ENCODE measurements at regions not wholly inside any gene's neighbourhood (a gene's known extent, or its start where the extent isn't known, plus 50 kb on each side); places are given as distances from the start of the nearest gene placed in this dataset.

DNA sequence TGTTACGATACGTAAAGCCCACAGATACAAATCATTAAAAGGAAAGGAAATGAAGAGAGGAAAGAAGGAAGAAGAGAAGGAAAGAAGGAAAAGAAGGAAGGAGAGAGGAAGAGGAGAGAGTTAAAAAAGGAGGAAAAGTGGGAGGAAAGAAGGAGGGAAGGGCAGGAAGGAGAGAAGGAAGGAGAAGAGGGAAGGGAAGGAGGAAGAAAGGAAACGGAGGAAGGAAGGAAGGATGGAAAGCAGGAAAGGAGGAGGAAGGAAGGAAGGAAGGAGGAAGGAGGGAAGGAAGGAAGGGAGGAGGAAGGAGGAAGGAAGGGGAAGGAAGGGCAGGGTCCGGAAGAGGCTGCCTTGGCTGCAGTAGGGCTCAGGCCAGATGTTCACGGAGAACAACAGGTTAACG is 95.2 kb downstream of the ENGASE start:
- no peak overlapping the region for H3K4me3 ChIP-seq
- TF ChIP-seq POLR2AphosphoS5 (IDR thresholded peaks at IDR 0.05) (no peak), CTCF (IDR thresholded peaks at IDR 0.05) (no peak), POLR2A (IDR thresholded peaks at IDR 0.05) (no peak)
- no peaks in the 10 kb centered on the region for H3K36me3 ChIP-seq
- H3K9me3 ChIP-seq: no peaks in the 10 kb centered on the region
- DNase-seq (ENCODE audit: low spot score): no peak
- H3K27me3 ChIP-seq (replicated peaks; ENCODE audit: insufficient read depth): no peaks in the 10 kb centered on the region
- no peak overlapping the region for H3K27ac ChIP-seq
- intact Hi-C loops (cut with DNase I): no loop called here
- WGBS: 84% methylated on average over 6 of the region's 6 CpGs
- no peaks in the 10 kb centered on the region for H3K4me1 ChIP-seq (replicated peaks)

GRCh38 chr17:79169366-79169765 is 94.7 kb downstream of the ENGASE start:
- H3K9me3 ChIP-seq: no peaks in the 10 kb centered on the region
- intact Hi-C loops (cut with DNase I): no loop called here
- no peak overlapping the region for H3K27ac ChIP-seq
- DNase-seq (ENCODE audit: low spot score): no peak
- no peaks in the 10 kb centered on the region for H3K4me1 ChIP-seq (replicated peaks)
- TF ChIP-seq CTCF (IDR thresholded peaks at IDR 0.05): no peak
- TF ChIP-seq POLR2A (IDR thresholded peaks at IDR 0.05): no peak
- TF ChIP-seq POLR2AphosphoS5 (IDR thresholded peaks at IDR 0.05): no peak
- H3K4me3 ChIP-seq: no peak overlapping the region
- peaks cover 2% of the 10 kb centered on the region for H3K27me3 ChIP-seq (replicated peaks; ENCODE audit: insufficient read depth)
- H3K36me3 ChIP-seq: no peaks in the 10 kb centered on the region
- WGBS: 72% methylated on average over 10 of the region's 11 CpGs

GRCh38 chr17:79168486-79169055 is 93.9 kb downstream of the ENGASE start:
- TF ChIP-seq POLR2AphosphoS5 (IDR thresholded peaks at IDR 0.05) (no peak), CTCF (IDR thresholded peaks at IDR 0.05) (no peak), POLR2A (IDR thresholded peaks at IDR 0.05) (no peak)
- no peak for DNase-seq (ENCODE audit: low spot score)
- 89% methylated on average over 20 of the region's 20 CpGs for WGBS
- intact Hi-C loops (cut with DNase I): no loop called here
- Histone ChIP-seq H3K27me3 (replicated peaks; ENCODE audit: insufficient read depth) (peaks cover 5% of the 10 kb centered on the region), H3K27ac (no peak overlapping the region), H3K36me3 (no peaks in the 10 kb centered on the region), H3K9me3 (no peaks in the 10 kb centered on the region), H3K4me3 (no peak overlapping the region), H3K4me1 (replicated peaks) (no peaks in the 10 kb centered on the region)

GRCh38 chr17:79167486-79167885 is 92.9 kb downstream of the ENGASE start:
- TF ChIP-seq CTCF (IDR thresholded peaks at IDR 0.05) (no peak), POLR2AphosphoS5 (IDR thresholded peaks at IDR 0.05) (no peak), POLR2A (IDR thresholded peaks at IDR 0.05) (no peak)
- Histone ChIP-seq H3K36me3 (no peaks in the 10 kb centered on the region), H3K4me3 (no peak overlapping the region), H3K4me1 (replicated peaks) (no peaks in the 10 kb centered on the region), H3K27ac (no peak overlapping the region), H3K27me3 (replicated peaks; ENCODE audit: insufficient read depth) (peaks cover 11% of the 10 kb centered on the region), H3K9me3 (no peaks in the 10 kb centered on the region)
- DNase-seq (ENCODE audit: low spot score): no peak
- intact Hi-C loops (cut with DNase I): no loop called here
- 88% methylated on average over 14 of the region's 14 CpGs for WGBS

DNA sequence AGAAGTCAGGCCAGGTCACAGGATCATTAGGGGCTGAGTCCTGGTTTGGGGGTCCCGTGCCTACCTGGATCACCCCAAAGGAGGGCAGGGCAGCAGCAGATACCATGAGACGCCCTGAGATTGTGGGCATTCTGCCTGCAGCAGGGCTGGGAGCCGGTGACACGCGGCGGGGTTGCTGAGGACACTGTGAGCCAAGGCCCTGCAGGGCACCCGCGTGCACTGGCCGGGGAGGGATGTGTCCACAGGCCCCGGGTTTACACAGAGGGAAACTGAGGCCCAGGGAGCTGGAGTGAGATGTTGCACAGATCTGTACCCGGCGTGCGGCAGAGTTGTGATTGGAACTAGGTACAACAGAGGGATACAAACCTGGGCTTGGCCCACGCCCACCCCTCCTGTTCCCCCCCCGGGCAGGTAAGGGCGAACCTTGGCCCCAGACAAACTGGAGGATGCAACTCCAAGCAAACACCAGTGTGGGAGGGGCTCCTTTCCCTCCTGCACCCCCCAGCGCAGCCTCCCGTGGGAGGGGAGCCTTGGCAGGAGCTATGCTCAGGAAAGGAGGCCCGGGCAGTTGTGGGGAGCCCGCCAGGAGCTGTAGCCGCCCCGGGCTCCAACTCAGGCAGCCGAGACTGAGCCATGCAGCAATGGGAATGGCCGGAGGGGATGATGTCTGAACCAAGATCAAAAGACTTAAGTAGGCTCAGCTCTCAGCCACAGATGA is 91.3 kb downstream of the ENGASE start:
- no peaks in the 10 kb centered on the region for H3K9me3 ChIP-seq
- 39% methylated on average over 24 of the region's 24 CpGs for WGBS
- intact Hi-C loops (cut with DNase I): no loop called here
- DNase-seq (ENCODE audit: low spot score): no peak
- H3K4me3 ChIP-seq: no peak overlapping the region
- H3K4me1 ChIP-seq (replicated peaks): no peaks in the 10 kb centered on the region
- H3K27ac ChIP-seq: no peak overlapping the region
- TF ChIP-seq POLR2AphosphoS5 (IDR thresholded peaks at IDR 0.05) (no peak), CTCF (IDR thresholded peaks at IDR 0.05) (no peak), POLR2A (IDR thresholded peaks at IDR 0.05) (no peak)
- no peaks in the 10 kb centered on the region for H3K36me3 ChIP-seq
- H3K27me3 ChIP-seq (replicated peaks; ENCODE audit: insufficient read depth): peaks cover 12% of the 10 kb centered on the region

Measured in prostate gland (tissue), 2 donors.